Stimulated activated CD4-positive, alpha-beta T cell treated with anti-CD3 and anti-CD28 coated beads, TNF-alpha, amount 100 ng/mL, for 24 hours (primary cell): ENCODE measurements at regions not wholly inside any gene's neighbourhood (a gene's known extent, or its start where the extent isn't known, plus 50 kb on each side); places are given as distances from the start of the nearest gene placed in this dataset.
"Not testable (repeated sequence)": the region's sequence is repeated elsewhere in the genome, so short reads cannot be mapped to it uniquely, and the experiment has no call there.

Experiments
- DNase-seq, 3 experiments: peaks; one replicate each; pipeline ENCODE4 v3.0.0-alpha.2; 2020; ENCODE audit warnings: low read depth in 3 of 3

- DNase-seq, result no peak
These were observed 189.1 kb upstream of the MDFIC2 start for GRCh38 chr3:70501561-70501960.

GRCh38 chr3:70488816-70489215 is 176.4 kb upstream of the MDFIC2 start:
- DNase-seq, result no peak

- no peak for DNase-seq
These were observed 175.7 kb upstream of the MDFIC2 start for GRCh38 chr3:70488131-70488530.

- no peak for DNase-seq
These were observed 174.1 kb upstream of the MDFIC2 start for GRCh38 chr3:70486414-70487017.

GRCh38 chr3:70476174-70476573 is 163.7 kb upstream of the MDFIC2 start:
- no peak for DNase-seq

GRCh38 chr3:70471464-70472342 is 159.3 kb upstream of the MDFIC2 start:
- DNase-seq, result no peak

GRCh38 chr3:70466096-70466495 is 153.7 kb upstream of the MDFIC2 start:
- DNase-seq, result no peak

- DNase-seq, result no peak
These were observed 152.4 kb upstream of the MDFIC2 start for GRCh38 chr3:70464876-70465275.

- DNase-seq, result no peak
These were observed 152.0 kb upstream of the MDFIC2 start for GRCh38 chr3:70464465-70464864.

- not testable (repeated sequence) for DNase-seq
These were observed 137.8 kb upstream of the MDFIC2 start for GRCh38 chr3:70450220-70450619.

GRCh38 chr3:70435422-70435821 is 123.0 kb upstream of the MDFIC2 start:
- not testable (repeated sequence) for DNase-seq

GRCh38 chr3:70433091-70433490 is 120.7 kb upstream of the MDFIC2 start:
- DNase-seq, result no peak

- no peak for DNase-seq
These were observed 119.5 kb upstream of the MDFIC2 start for GRCh38 chr3:70431911-70432310.

- DNase-seq, result no peak
These were observed 113.6 kb upstream of the MDFIC2 start for GRCh38 chr3:70426071-70426470.

GRCh38 chr3:70421506-70421905 is 109.1 kb upstream of the MDFIC2 start:
- no peak for DNase-seq

- no peak for DNase-seq
These were observed 96.6 kb upstream of the MDFIC2 start for GRCh38 chr3:70409018-70409417.

- DNase-seq, result no peak
These were observed 87.8 kb upstream of the MDFIC2 start for GRCh38 chr3:70400194-70400593.

GRCh38 chr3:70393881-70394612 is 81.6 kb upstream of the MDFIC2 start:
- DNase-seq, result no peak

- no peak for DNase-seq
These were observed 79.8 kb upstream of the MDFIC2 start for GRCh38 chr3:70392227-70392626.

GRCh38 chr3:70387889-70388288 is 75.5 kb upstream of the MDFIC2 start:
- DNase-seq, result no peak

- no peak for DNase-seq
These were observed 74.4 kb upstream of the MDFIC2 start for GRCh38 chr3:70386846-70387245.

GRCh38 chr3:70386043-70386442 is 73.6 kb upstream of the MDFIC2 start:
- DNase-seq, result no peak
